ENCODE measurements at regions not wholly inside any gene's neighbourhood (a gene's known extent, or its start where the extent isn't known, plus 50 kb on each side); places are given as distances from the start of the nearest gene placed in this dataset.

- peaks cover 11 to 16% of the 10 kb centered on the region in 2 experiments for H3K4me1 ChIP-seq (ENCODE audit: control insufficient read depth in 1 of 2, insufficient read depth in 1 of 2, low read depth in 1 of 2, low read length in 1 of 2)
- no peak for TF ChIP-seq CTCF (IDR thresholded peaks at IDR 0.05)
- no peaks in the 10 kb centered on the region for H3K9me3 ChIP-seq
- H3K36me3 ChIP-seq: no peaks in the 10 kb centered on the region
- H3K27ac ChIP-seq: no peak overlapping the region
- no peaks in the 10 kb centered on the region for H3K27me3 ChIP-seq
- H3K4me3 ChIP-seq (ENCODE audit: low read depth in 1 of 2, low read length in 1 of 2): no peak overlapping the region
These were observed 72.0 kb upstream of the SERP2 start for GRCh38 chr13:44301639-44302015.

- Histone ChIP-seq H3K27me3 (no peaks in the 10 kb centered on the region), H3K27ac (no peak overlapping the region), H3K4me1 (ENCODE audit: control insufficient read depth in 1 of 2, insufficient read depth in 1 of 2, low read depth in 1 of 2, low read length in 1 of 2) (peaks cover 11 to 19% of the 10 kb centered on the region in 2 experiments), H3K9me3 (no peaks in the 10 kb centered on the region), H3K36me3 (no peaks in the 10 kb centered on the region), H3K4me3 (ENCODE audit: low read depth in 1 of 2, low read length in 1 of 2) (no peak overlapping the region)
- no peak for TF ChIP-seq CTCF (IDR thresholded peaks at IDR 0.05)
These were observed 71.4 kb upstream of the SERP2 start for GRCh38 chr13:44302233-44302632.

GRCh38 chr13:44302940-44303575 is 70.6 kb upstream of the SERP2 start:
- Histone ChIP-seq H3K4me3 (ENCODE audit: low read depth in 1 of 2, low read length in 1 of 2) (no peak overlapping the region), H3K27me3 (no peaks in the 10 kb centered on the region), H3K9me3 (no peaks in the 10 kb centered on the region), H3K4me1 (ENCODE audit: control insufficient read depth in 1 of 2, insufficient read depth in 1 of 2, low read depth in 1 of 2, low read length in 1 of 2) (peaks cover 11 to 19% of the 10 kb centered on the region in 2 experiments), H3K27ac (no peak overlapping the region), H3K36me3 (no peaks in the 10 kb centered on the region)
- no peak for TF ChIP-seq CTCF (IDR thresholded peaks at IDR 0.05)

- Histone ChIP-seq H3K27ac (no peak overlapping the region), H3K9me3 (no peaks in the 10 kb centered on the region), H3K4me3 (ENCODE audit: low read depth in 1 of 2, low read length in 1 of 2) (no peak overlapping the region), H3K4me1 (ENCODE audit: control insufficient read depth in 1 of 2, insufficient read depth in 1 of 2, low read depth in 1 of 2, low read length in 1 of 2) (peaks cover 11 to 19% of the 10 kb centered on the region in 2 experiments), H3K36me3 (no peaks in the 10 kb centered on the region), H3K27me3 (no peaks in the 10 kb centered on the region)
- TF ChIP-seq CTCF (IDR thresholded peaks at IDR 0.05): no peak
These were observed 69.8 kb upstream of the SERP2 start for GRCh38 chr13:44303681-44304432.

- H3K27ac ChIP-seq: no peak overlapping the region
- H3K4me3 ChIP-seq (ENCODE audit: low read depth in 1 of 2, low read length in 1 of 2): no peak overlapping the region
- TF ChIP-seq CTCF (IDR thresholded peaks at IDR 0.05): no peak
- H3K9me3 ChIP-seq: no peaks in the 10 kb centered on the region
- peaks cover 11 to 19% of the 10 kb centered on the region in 2 experiments for H3K4me1 ChIP-seq (ENCODE audit: control insufficient read depth in 1 of 2, insufficient read depth in 1 of 2, low read depth in 1 of 2, low read length in 1 of 2)
- H3K36me3 ChIP-seq: no peaks in the 10 kb centered on the region
- H3K27me3 ChIP-seq: no peaks in the 10 kb centered on the region
These were observed 69.2 kb upstream of the SERP2 start for GRCh38 chr13:44304433-44304725.

Measured in neutrophil (primary cell).